Right forelimb (tissue), 1 donor: ENCODE measurements at regions not wholly inside any gene's neighbourhood (a gene's known extent, or its start where the extent isn't known, plus 50 kb on each side); places are given as distances from the start of the nearest gene placed in this dataset.
"Not testable (repeated sequence)": the region's sequence is repeated elsewhere in the genome, so short reads cannot be mapped to it uniquely, and the experiment has no call there.

Experiments
- DNase-seq: peaks from one replicate; pipeline ENCODE4 v3.0.0-alpha.2; 2018

GRCh38 chr13:54927538-54927937, 1898.9 kb downstream of the OLFM4 start:
- DNase-seq: no peak

- no peak for DNase-seq
Measured at GRCh38 chr13:54928071-54928470, 1899.5 kb downstream of the OLFM4 start.

GRCh38 chr13:54934121-54934520, 1905.5 kb downstream of the OLFM4 start:
- no peak for DNase-seq

- no peak for DNase-seq
Measured at GRCh38 chr13:54945973-54946372, 1917.4 kb downstream of the OLFM4 start.

- no peak for DNase-seq
Measured at GRCh38 chr13:54949735-54950134, 1921.1 kb downstream of the OLFM4 start.

- DNase-seq: no peak
Measured at GRCh38 chr13:54950546-54950945, 1921.9 kb downstream of the OLFM4 start.

GRCh38 chr13:54953786-54954185, 1925.2 kb downstream of the OLFM4 start:
- no peak for DNase-seq

- DNase-seq: no peak
Measured at GRCh38 chr13:54958781-54959180, 1930.2 kb downstream of the OLFM4 start.

GRCh38 chr13:54965881-54966280, 1937.3 kb downstream of the OLFM4 start:
- no peak for DNase-seq

- DNase-seq: no peak
Measured at GRCh38 chr13:54972838-54973237, 1944.2 kb downstream of the OLFM4 start.

- no peak for DNase-seq
Measured at GRCh38 chr13:54975676-54976075, 1947.1 kb downstream of the OLFM4 start.

GRCh38 chr13:54980651-54981050, 1952.0 kb downstream of the OLFM4 start:
- DNase-seq: no peak

GRCh38 chr13:54989418-54989817, 1960.8 kb downstream of the OLFM4 start:
- DNase-seq: no peak

- DNase-seq: no peak
Measured at GRCh38 chr13:54999399-54999907, 1970.8 kb downstream of the OLFM4 start.

GRCh38 chr13:55000043-55000442, 1971.4 kb downstream of the OLFM4 start:
- no peak for DNase-seq

- DNase-seq: no peak
Measured at GRCh38 chr13:55000844-55001243, 1972.2 kb downstream of the OLFM4 start.

- DNase-seq: no peak
Measured at GRCh38 chr13:55001881-55002280, 1973.3 kb downstream of the OLFM4 start.

GRCh38 chr13:55007681-55008080, 1979.1 kb downstream of the OLFM4 start:
- no peak for DNase-seq

GRCh38 chr13:55013051-55013450, 1984.4 kb downstream of the OLFM4 start:
- DNase-seq: no peak

GRCh38 chr13:55029280-55029679, 2000.7 kb downstream of the OLFM4 start:
- DNase-seq: no peak

- DNase-seq: no peak
Measured at GRCh38 chr13:55038230-55038629, 2009.6 kb downstream of the OLFM4 start.

- not testable (repeated sequence) for DNase-seq
Measured at GRCh38 chr13:55053891-55054550, 2025.4 kb downstream of the OLFM4 start.

- DNase-seq: not testable (repeated sequence)
Measured at GRCh38 chr13:55055666-55056065, 2027.1 kb downstream of the OLFM4 start.

GRCh38 chr13:55062662-55063061, 2034.0 kb downstream of the OLFM4 start:
- DNase-seq: no peak

- DNase-seq: no peak
Measured at GRCh38 chr13:55067946-55068345, 2039.3 kb downstream of the OLFM4 start.
